ENCODE measurements at regions not wholly inside any gene's neighbourhood (a gene's known extent, or its start where the extent isn't known, plus 50 kb on each side); places are given as distances from the start of the nearest gene placed in this dataset.

- no peaks in the 10 kb centered on the region for H3K4me1 Mint-ChIP-seq
- Histone ChIP-seq H2AFZ (ENCODE audit: insufficient read depth, low read depth, low read length, poor library complexity, severe bottlenecking) (no peak overlapping the region), H3K4me1 (ENCODE audit: control insufficient read depth in 2 of 2, insufficient read depth in 2 of 2, low read length in 2 of 2) (no peaks in the 10 kb centered on the region), H3K36me3 (replicated peaks in 1 of 2; ENCODE audit: control extremely low read depth in 1 of 2, control insufficient read depth in 1 of 2, extremely low read depth in 1 of 2, insufficient read depth in 2 of 2, low read length in 1 of 2) (no peaks in the 10 kb centered on the region), H3K27ac (ENCODE audit: low read length in 2 of 2) (no peak overlapping the region), H3K9ac (ENCODE audit: low read length) (no peak overlapping the region), H3K27me3 (replicated peaks in 1 of 4; ENCODE audit: control extremely low read depth in 1 of 4, control insufficient read depth in 3 of 4, insufficient read depth in 4 of 4, low read length in 3 of 4) (peaks cover 0 to 4% (median 0%) of the 10 kb centered on the region in 4 experiments), H3K4me3 (ENCODE audit: control extremely low read depth in 1 of 5, extremely low read depth in 1 of 5, insufficient read depth in 1 of 5, low read depth in 2 of 5, low read length in 4 of 5) (no peak overlapping the region), H4K20me1 (ENCODE audit: control insufficient read depth, insufficient read depth, low read length, poor library complexity, severe bottlenecking) (no peaks in the 10 kb centered on the region), H3K4me2 (replicated peaks; ENCODE audit: low read depth, low read length, poor library complexity, severe bottlenecking) (no peak overlapping the region), H3K79me2 (ENCODE audit: control insufficient read depth, insufficient read depth, low read length) (no peaks in the 10 kb centered on the region), H3K9me3 (ENCODE audit: control extremely low read depth in 1 of 3, control insufficient read depth in 2 of 3, insufficient read depth in 1 of 3, low read length in 2 of 3) (no peaks in the 10 kb centered on the region)
- no peaks in the 10 kb centered on the region for H3K9me3 Mint-ChIP-seq (ENCODE audit: insufficient read depth)
- no peak for ATAC-seq (ENCODE audit: low read depth)
- no peak overlapping the region for H3K27ac Mint-ChIP-seq
- peaks cover 29% of the 10 kb centered on the region for H3K27me3 Mint-ChIP-seq
- ChIA-PET POLR2A (no interaction called here), CTCF (interaction anchor here (0.6 kb wide), 1 partner anchor 232 kb away, joined by 3 read pairs; no protein-coding TSS in a partner anchor)
- WGBS (ENCODE audit: insufficient coverage) = 89% methylated on average over 10 of the region's 11 CpGs
- no peak overlapping the region for H3K4me3 Mint-ChIP-seq
- DNase-seq = no peak
- intact Hi-C loops (cut with micrococcal nuclease) = no loop called here
- TF ChIP-seq EZH2 (IDR thresholded peaks at IDR 0.05; ENCODE audit: borderline replicate concordance, insufficient read depth, low read depth, low read length, poor library complexity, severe bottlenecking) = no peak
- TF ChIP-seq, protein P1, sequence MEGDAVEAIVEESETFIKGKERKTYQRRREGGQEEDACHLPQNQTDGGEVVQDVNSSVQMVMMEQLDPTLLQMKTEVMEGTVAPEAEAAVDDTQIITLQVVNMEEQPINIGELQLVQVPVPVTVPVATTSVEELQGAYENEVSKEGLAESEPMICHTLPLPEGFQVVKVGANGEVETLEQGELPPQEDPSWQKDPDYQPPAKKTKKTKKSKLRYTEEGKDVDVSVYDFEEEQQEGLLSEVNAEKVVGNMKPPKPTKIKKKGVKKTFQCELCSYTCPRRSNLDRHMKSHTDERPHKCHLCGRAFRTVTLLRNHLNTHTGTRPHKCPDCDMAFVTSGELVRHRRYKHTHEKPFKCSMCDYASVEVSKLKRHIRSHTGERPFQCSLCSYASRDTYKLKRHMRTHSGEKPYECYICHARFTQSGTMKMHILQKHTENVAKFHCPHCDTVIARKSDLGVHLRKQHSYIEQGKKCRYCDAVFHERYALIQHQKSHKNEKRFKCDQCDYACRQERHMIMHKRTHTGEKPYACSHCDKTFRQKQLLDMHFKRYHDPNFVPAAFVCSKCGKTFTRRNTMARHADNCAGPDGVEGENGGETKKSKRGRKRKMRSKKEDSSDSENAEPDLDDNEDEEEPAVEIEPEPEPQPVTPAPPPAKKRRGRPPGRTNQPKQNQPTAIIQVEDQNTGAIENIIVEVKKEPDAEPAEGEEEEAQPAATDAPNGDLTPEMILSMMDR (IDR thresholded peaks at IDR 0.05) = no peak
Observed at GRCh38 chr10:78543749-78544362, 510.2 kb downstream of the RPS24 start.

GRCh38 chr10:78544423-78545090 lies 510.9 kb downstream of the RPS24 start:
- H3K4me3 Mint-ChIP-seq = no peak overlapping the region
- Histone ChIP-seq H3K36me3 (replicated peaks in 1 of 2; ENCODE audit: control extremely low read depth in 1 of 2, control insufficient read depth in 1 of 2, extremely low read depth in 1 of 2, insufficient read depth in 2 of 2, low read length in 1 of 2) (no peaks in the 10 kb centered on the region), H3K27me3 (replicated peaks in 1 of 4; ENCODE audit: control extremely low read depth in 1 of 4, control insufficient read depth in 3 of 4, insufficient read depth in 4 of 4, low read length in 3 of 4) (peaks cover 0 to 4% (median 0%) of the 10 kb centered on the region in 4 experiments), H3K79me2 (ENCODE audit: control insufficient read depth, insufficient read depth, low read length) (no peaks in the 10 kb centered on the region), H3K4me2 (replicated peaks; ENCODE audit: low read depth, low read length, poor library complexity, severe bottlenecking) (no peak overlapping the region), H3K4me3 (ENCODE audit: control extremely low read depth in 1 of 5, extremely low read depth in 1 of 5, insufficient read depth in 1 of 5, low read depth in 2 of 5, low read length in 4 of 5) (no peak overlapping the region), H3K9ac (ENCODE audit: low read length) (no peak overlapping the region), H3K4me1 (ENCODE audit: control insufficient read depth in 2 of 2, insufficient read depth in 2 of 2, low read length in 2 of 2) (no peaks in the 10 kb centered on the region), H3K27ac (ENCODE audit: low read length in 2 of 2) (no peak overlapping the region), H3K9me3 (ENCODE audit: control extremely low read depth in 1 of 3, control insufficient read depth in 2 of 3, insufficient read depth in 1 of 3, low read length in 2 of 3) (no peaks in the 10 kb centered on the region), H4K20me1 (ENCODE audit: control insufficient read depth, insufficient read depth, low read length, poor library complexity, severe bottlenecking) (no peaks in the 10 kb centered on the region), H2AFZ (ENCODE audit: insufficient read depth, low read depth, low read length, poor library complexity, severe bottlenecking) (no peak overlapping the region)
- intact Hi-C loops (cut with micrococcal nuclease) = no loop called here
- ChIA-PET POLR2A (no interaction called here), CTCF (no interaction called here)
- WGBS (ENCODE audit: insufficient coverage) = 90% methylated on average over 9 of the region's 9 CpGs
- no peaks in the 10 kb centered on the region for H3K9me3 Mint-ChIP-seq (ENCODE audit: insufficient read depth)
- DNase-seq (no peak), ATAC-seq (ENCODE audit: low read depth) (no peak)
- H3K27me3 Mint-ChIP-seq = peaks cover 22% of the 10 kb centered on the region
- TF ChIP-seq, protein P1 (IDR thresholded peaks at IDR 0.05) = no peak
- TF ChIP-seq EZH2 (IDR thresholded peaks at IDR 0.05; ENCODE audit: borderline replicate concordance, insufficient read depth, low read depth, low read length, poor library complexity, severe bottlenecking) = no peak
- H3K27ac Mint-ChIP-seq = no peak overlapping the region
- no peaks in the 10 kb centered on the region for H3K4me1 Mint-ChIP-seq
